HCT116 (cell line): ENCODE measurements at regions not wholly inside any gene's neighbourhood (a gene's known extent, or its start where the extent isn't known, plus 50 kb on each side); places are given as distances from the start of the nearest gene placed in this dataset.

Experiments used
- ATAC-seq: fragments of 200-7000 bp; cut with Tn5 transposase; 2 replicates; pipeline ENCODE4 v1.9.1; 2020; ENCODE audit warnings: mild to moderate bottlenecking, moderate library complexity
- BruUV-seq: library from RNA; stranded (reverse); fragments of 400-500 nt; replicated peaks from 2 replicates; lab custom pipeline; 2021; lab: Mats Ljungman, UMichigan
- CTCF ChIA-PET: fragments of 300-600 bp; sonication (Branson Sonifier 250); formaldehyde crosslinking; loops from one replicate; lab custom pipeline; 2021; ENCODE audit warnings: antibody characterized with exemption; lab: Charles Lee
- POLR2A ChIA-PET: fragments of 300-600, 350-600 bp; sonication (Branson Sonifier 250); formaldehyde crosslinking; loops from one replicate; lab custom pipeline; 2021; ENCODE audit warnings: antibody characterized with exemption; lab: Charles Lee
- RAD21 ChIA-PET, 2 experiments: fragments of 300-600 bp; sonication (Branson Sonifier 250); formaldehyde crosslinking; loops; one replicate each; lab custom pipeline; 2023; ENCODE audit warnings: low total read pairs in 2 of 2; ENCODE audit not compliant: uncharacterized antibody in 2 of 2, unreplicated experiment in 2 of 2, low non-redundant PET in 1 of 2; lab: Charles Lee
- DNase-seq: peaks from one replicate; pipeline ENCODE4 v3.0.0-alpha.2; 2010; ENCODE audit warnings: low read depth, low spot score
- H2AFZ ChIP-seq: fragments of 200-600 bp; shearing (Covaris generic), sonication (generic); 2 replicates; pipeline ENCODE4 v1.6.1; 2017; ENCODE audit warnings: low read depth, mixed run types, mixed read lengths, antibody characterized with exemption, low read length; ENCODE audit not compliant: poor library complexity, severe bottlenecking
- H3K27ac ChIP-seq: 2 replicates; pipeline ENCODE4 v1.5.1; 2012; ENCODE audit warnings: low read depth, low read length
- H3K27me3 ChIP-seq: fragments of 200-600 bp; sonication (generic); 2 replicates; pipeline ENCODE4 v1.6.1; 2016; ENCODE audit warnings: mixed run types, low read length, mixed read lengths; ENCODE audit not compliant: insufficient read depth
- H3K36me3 ChIP-seq, 2 experiments: fragments of 200-500 bp in 1 of 2; fragments of 200-600 bp in 1 of 2; sonication (Bioruptor generic) in 1 of 2; sonication (generic) in 1 of 2; 2 replicates each; pipeline versions ENCODE4 v1.5.1 to v1.6.1; 2014 to 2016; ENCODE audit warnings: low read length in 2 of 2, inconsistent platforms in 1 of 2, mixed read lengths in 1 of 2, mixed run types in 1 of 2; ENCODE audit not compliant: insufficient read depth in 2 of 2, control insufficient read depth in 1 of 2
- H3K4me1 ChIP-seq, 2 experiments: fragments of 200-600 bp in 1 of 2; sonication (generic) in 1 of 2; 2 replicates each; pipeline versions ENCODE4 v1.5.1 to v1.6.1; 2012 to 2017; ENCODE audit warnings: low read length in 2 of 2, inconsistent platforms in 1 of 2, mild to moderate bottlenecking in 1 of 2, mixed read lengths in 1 of 2, mixed run types in 1 of 2, moderate library complexity in 1 of 2; ENCODE audit not compliant: insufficient read depth in 2 of 2, control insufficient read depth in 1 of 2
- H3K4me2 ChIP-seq: fragments of 200-600 bp; sonication (generic); 2 replicates; pipeline ENCODE4 v1.6.1; 2017; ENCODE audit warnings: mixed run types, low read length, mixed read lengths
- H3K4me3 ChIP-seq, 2 experiments: fragments of 200-600 bp in 1 of 2; sonication (generic) in 1 of 2; replicated peaks in 1 of 2; 2 replicates each; pipeline ENCODE4 v1.5.1; 2011 to 2016; ENCODE audit warnings: low read length in 2 of 2, control low read depth in 1 of 2, low read depth in 1 of 2, mild to moderate bottlenecking in 1 of 2, mixed read lengths in 1 of 2, mixed run types in 1 of 2
- H3K79me2 ChIP-seq: fragments of 200-600 bp; sonication (generic); 2 replicates; pipeline ENCODE4 v1.6.1; 2017; ENCODE audit warnings: mild to moderate bottlenecking, mixed run types, low read length, moderate library complexity, mixed read lengths; ENCODE audit not compliant: insufficient read depth
- H3K9ac ChIP-seq: fragments of 200-600 bp; sonication (generic); 2 replicates; pipeline ENCODE4 v1.6.1; 2016; ENCODE audit warnings: low read length, mixed read lengths
- H3K9me2 ChIP-seq: fragments of 200-600 bp; sonication (generic), shearing (Covaris generic); 2 replicates; pipeline ENCODE4 v1.6.1; 2017; ENCODE audit warnings: mixed run types, mild to moderate bottlenecking, moderate library complexity; ENCODE audit not compliant: insufficient read depth
- H3K9me3 ChIP-seq, 2 experiments: fragments of 200-500 bp in 1 of 2; fragments of 200-600 bp in 1 of 2; sonication (Bioruptor generic) in 1 of 2; sonication (generic) in 1 of 2; 2 replicates each; pipeline ENCODE4 v1.6.1; 2014 to 2017; ENCODE audit warnings: low read length in 2 of 2, mixed read lengths in 2 of 2, inconsistent platforms in 1 of 2, low read depth in 1 of 2, mild to moderate bottlenecking in 1 of 2, mixed run types in 1 of 2, moderate library complexity in 1 of 2; ENCODE audit not compliant: control insufficient read depth in 1 of 2, insufficient read depth in 1 of 2
- H4K20me1 ChIP-seq: fragments of 200-600 bp; sonication (generic), shearing (Covaris generic); 2 replicates; pipeline ENCODE4 v1.6.1; 2017; ENCODE audit warnings: mixed run types, mild to moderate bottlenecking, moderate library complexity; ENCODE audit not compliant: insufficient read depth
- CBX3 ChIP-seq: IDR thresholded peaks from 2 replicates; pipeline ENCODE4 v1.6.1; 2012; ENCODE audit warnings: low read depth
- EGR1 ChIP-seq: IDR thresholded peaks from 2 replicates; pipeline ENCODE4 v1.6.1; 2012; ENCODE audit warnings: low read depth
- FOSL1 ChIP-seq: IDR thresholded peaks from 2 replicates; pipeline ENCODE4 v1.6.1; 2012; ENCODE audit warnings: low read depth
- JUND ChIP-seq: IDR thresholded peaks from 2 replicates; pipeline ENCODE4 v1.6.1; 2012
- POLR2A ChIP-seq: IDR thresholded peaks from 2 replicates; pipeline ENCODE4 v1.7.0; 2011; ENCODE audit warnings: borderline replicate concordance; ENCODE audit not compliant: insufficient read depth, insufficient read length; ENCODE audit errors: extremely low read depth
- SP1 ChIP-seq: IDR thresholded peaks from 2 replicates; pipeline ENCODE4 v1.6.1; 2012; ENCODE audit warnings: low read depth
- intact Hi-C: fragments of 100-400 bp; cut with micrococcal nuclease; formaldehyde crosslinking; loops from 2 replicates; pipeline ENCODE4 v1.10.0; 2022
- TF ChIP-seq, protein P1 (sequence below): IDR thresholded peaks from 2 replicates; pipeline ENCODE4 v1.6.1; 2012
- TF ChIP-seq, protein P2 (sequence below): IDR thresholded peaks from 2 replicates; pipeline ENCODE4 v1.6.1; 2012
- TF ChIP-seq, protein P3 (sequence below): IDR thresholded peaks from 2 replicates; pipeline ENCODE4 v1.6.1; 2011; ENCODE audit warnings: mild to moderate bottlenecking, low read length, moderate library complexity; ENCODE audit not compliant: insufficient replicate concordance; ENCODE audit errors: extremely low read depth

- RAD21 ChIA-PET: interaction anchor here in 1 of 2 experiments (0.5 kb wide), 1 partner anchor 57 kb away, joined by 3 read pairs; no protein-coding TSS in a partner anchor
- Histone ChIP-seq H2AFZ (no peak overlapping the region), H4K20me1 (no peaks in the 10 kb centered on the region)
- TF ChIP-seq JUND (no peak), SP1 (no peak), EGR1 (no peak), CBX3 (no peak), FOSL1 (no peak), POLR2A (no peak)
- TF ChIP-seq, protein P1, sequence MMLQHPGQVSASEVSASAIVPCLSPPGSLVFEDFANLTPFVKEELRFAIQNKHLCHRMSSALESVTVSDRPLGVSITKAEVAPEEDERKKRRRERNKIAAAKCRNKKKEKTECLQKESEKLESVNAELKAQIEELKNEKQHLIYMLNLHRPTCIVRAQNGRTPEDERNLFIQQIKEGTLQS: no peak
- TF ChIP-seq, protein P2, sequence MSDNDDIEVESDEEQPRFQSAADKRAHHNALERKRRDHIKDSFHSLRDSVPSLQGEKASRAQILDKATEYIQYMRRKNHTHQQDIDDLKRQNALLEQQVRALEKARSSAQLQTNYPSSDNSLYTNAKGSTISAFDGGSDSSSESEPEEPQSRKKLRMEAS: no peak
- TF ChIP-seq, protein P3, sequence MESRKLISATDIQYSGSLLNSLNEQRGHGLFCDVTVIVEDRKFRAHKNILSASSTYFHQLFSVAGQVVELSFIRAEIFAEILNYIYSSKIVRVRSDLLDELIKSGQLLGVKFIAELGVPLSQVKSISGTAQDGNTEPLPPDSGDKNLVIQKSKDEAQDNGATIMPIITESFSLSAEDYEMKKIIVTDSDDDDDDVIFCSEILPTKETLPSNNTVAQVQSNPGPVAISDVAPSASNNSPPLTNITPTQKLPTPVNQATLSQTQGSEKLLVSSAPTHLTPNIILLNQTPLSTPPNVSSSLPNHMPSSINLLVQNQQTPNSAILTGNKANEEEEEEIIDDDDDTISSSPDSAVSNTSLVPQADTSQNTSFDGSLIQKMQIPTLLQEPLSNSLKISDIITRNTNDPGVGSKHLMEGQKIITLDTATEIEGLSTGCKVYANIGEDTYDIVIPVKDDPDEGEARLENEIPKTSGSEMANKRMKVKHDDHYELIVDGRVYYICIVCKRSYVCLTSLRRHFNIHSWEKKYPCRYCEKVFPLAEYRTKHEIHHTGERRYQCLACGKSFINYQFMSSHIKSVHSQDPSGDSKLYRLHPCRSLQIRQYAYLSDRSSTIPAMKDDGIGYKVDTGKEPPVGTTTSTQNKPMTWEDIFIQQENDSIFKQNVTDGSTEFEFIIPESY: no peak
- TF ChIP-seq, all 23 proteins: peak for 0
- ChIA-PET POLR2A (no interaction called here), CTCF (no interaction called here)
- Histone ChIP-seq H3K4me3 (no peak overlapping the region), H3K4me2 (no peak overlapping the region), H3K9me2 (no peaks in the 10 kb centered on the region), H3K27me3 (peaks cover 22% of the 10 kb centered on the region; the same call in 1 of the 2 replicates), H3K79me2 (no peaks in the 10 kb centered on the region), H3K27ac (no peak overlapping the region), H3K36me3 (no peaks in the 10 kb centered on the region), H3K9ac (no peak overlapping the region), H3K4me1 (no peaks in the 10 kb centered on the region), H3K9me3 (no peaks in the 10 kb centered on the region)
- intact Hi-C loops: loop anchor here (10.0 kb wide), 1 partner anchor 61 kb away; no protein-coding TSS in a partner anchor
- DNase-seq: no peak
- ATAC-seq: no peak
- BruUV-seq: no TSS peak
Measured at GRCh38 chr9:135275571-135276289, 188.3 kb downstream of the OLFM1 start.
